ENCODE measurements at regions not wholly inside any gene's neighbourhood (a gene's known extent, or its start where the extent isn't known, plus 50 kb on each side); places are given as distances from the start of the nearest gene placed in this dataset.
"Not testable (repeated sequence)": the region's sequence is repeated elsewhere in the genome, so short reads cannot be mapped to it uniquely, and the experiment has no call there.

DNA sequence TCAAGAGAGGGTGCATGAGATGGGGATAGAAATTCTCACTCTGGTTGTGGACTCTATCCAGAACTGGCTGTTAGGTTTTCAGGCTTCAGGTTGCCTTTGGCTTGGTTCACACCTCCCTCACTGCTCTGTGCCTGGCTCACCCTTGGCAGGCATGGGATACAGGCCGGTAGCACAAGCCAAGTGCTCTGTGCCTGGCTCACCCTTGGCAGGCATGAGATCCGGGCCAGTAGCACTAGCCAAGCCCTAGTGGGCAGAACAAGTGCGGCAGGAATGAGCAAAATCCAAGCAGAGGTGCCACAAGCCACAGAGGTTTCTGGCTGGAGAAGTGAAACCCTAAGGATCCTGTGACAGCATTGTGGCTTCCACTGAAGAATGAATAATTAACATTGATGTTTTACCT is 1642.3 kb downstream of the C4orf33 start:
- peak in 20 of 58 donors; percentile 2 to 45 (median 16) for DNase-seq

DNA sequence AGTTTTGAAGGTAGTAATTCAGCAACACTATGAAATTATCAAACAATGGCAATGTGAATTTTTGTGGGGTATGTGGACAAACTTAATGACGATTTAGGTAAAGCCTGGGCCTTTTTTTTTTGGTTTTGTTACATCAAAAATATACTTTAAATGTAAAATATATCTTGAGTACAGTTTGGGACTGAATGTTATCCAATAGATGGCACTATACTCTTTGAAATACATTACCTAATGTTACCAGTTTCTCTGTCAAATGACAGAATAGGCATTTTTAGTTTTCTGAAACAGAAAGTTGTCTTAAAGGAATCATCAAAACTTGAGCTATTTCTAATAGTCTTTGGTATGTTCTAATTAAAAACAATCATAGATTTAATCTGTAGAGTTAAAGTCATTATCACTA is 1651.9 kb downstream of the C4orf33 start:
- DNase-seq = no peak

DNA sequence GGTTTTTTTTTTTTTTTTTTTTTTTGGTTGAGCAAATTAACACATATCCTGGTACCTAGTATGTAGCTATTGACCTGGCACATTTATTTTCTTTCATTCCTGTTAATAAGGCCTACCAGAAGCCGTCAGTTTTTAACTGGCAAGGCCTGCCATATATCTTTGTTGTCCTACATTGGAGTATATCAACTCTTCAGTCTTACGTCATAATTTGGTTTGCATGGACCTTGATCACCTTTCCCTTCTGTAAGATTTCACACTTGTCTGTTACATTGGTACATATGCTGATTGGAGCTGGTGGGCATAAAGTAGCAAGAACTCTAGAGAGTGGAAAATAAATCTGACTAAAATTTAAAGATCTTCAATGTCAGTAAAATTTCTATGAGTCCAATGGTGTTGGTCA is 1658.0 kb downstream of the C4orf33 start:
- DNase-seq = no peak

DNA sequence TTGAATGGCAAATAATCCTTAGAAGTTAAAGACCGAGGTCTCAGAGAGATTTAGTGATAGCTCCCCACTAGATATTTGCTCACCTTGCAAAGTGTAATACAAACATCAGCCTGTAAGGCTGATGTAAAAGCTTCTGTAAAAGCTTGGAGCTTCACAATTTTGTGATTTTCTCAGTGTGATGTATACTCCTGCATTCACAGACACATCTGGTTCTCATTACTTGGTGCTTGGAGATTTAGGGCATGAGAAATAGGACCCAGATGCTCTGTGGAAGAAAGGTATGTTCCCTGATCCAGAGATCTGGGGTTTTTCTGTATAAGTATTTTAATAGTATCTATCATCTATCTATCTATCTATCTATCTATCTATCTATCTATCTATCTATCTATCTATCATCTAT is 1664.3 kb downstream of the C4orf33 start:
- no peak for DNase-seq

DNA sequence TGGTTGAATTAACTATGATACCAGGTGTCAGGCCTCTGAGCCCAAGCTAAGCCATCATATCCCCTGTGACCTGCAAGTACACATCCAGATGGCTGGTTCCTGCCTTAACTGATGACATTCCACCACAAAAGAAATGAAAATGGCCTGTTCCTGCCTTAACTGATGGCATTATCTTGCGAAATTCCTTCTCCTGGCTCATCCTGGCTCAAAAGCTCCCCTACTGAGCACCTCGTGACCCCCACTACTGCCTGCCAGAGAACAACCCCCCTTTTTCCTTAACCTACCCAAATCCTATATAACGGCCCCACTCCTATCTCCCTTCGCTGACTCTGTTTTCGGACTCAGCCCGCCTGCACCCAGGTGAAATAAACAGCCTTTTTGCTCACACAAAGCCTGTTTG is 1671.4 kb downstream of the C4orf33 start:
- not testable (repeated sequence) for DNase-seq

DNA sequence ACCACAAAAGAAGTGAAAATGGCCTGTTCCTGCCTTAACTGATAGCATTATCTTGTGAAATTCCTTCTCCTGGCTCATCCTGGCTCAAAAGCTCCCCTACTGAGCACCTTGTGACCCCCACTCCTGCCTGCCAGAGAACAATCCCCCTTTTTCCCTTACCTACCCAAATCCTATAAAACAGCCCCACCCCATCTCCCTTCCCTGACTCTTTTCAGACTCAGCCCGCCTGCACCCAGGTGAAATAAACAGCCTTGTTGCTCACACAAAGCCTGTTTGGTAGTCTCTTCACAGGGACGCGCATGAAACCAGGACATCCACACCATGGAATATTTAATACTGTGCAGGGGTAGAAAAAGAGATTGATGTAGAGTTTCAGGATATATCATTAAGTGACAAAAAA is 1677.0 kb downstream of the C4orf33 start:
- not testable (repeated sequence) for DNase-seq

DNA sequence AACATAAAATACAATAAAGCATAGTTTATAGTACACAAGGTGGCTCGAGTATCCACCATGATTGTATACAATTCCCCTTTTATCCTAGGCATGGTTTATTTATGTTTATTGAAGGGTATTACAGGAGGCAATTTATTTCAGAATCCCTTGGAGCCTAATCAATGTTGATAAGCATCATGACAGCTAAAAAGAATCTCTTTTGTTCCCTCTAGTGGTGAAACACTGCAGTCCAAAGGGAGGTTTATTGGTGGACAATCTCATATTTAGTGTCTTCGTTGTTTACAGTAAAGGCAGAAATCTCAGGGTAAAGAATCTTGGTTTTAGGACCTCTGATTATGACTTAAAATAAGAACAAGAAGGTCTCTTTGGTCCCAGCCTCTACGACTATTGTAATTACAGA is 1712.5 kb downstream of the C4orf33 start:
- no peak for DNase-seq

DNA sequence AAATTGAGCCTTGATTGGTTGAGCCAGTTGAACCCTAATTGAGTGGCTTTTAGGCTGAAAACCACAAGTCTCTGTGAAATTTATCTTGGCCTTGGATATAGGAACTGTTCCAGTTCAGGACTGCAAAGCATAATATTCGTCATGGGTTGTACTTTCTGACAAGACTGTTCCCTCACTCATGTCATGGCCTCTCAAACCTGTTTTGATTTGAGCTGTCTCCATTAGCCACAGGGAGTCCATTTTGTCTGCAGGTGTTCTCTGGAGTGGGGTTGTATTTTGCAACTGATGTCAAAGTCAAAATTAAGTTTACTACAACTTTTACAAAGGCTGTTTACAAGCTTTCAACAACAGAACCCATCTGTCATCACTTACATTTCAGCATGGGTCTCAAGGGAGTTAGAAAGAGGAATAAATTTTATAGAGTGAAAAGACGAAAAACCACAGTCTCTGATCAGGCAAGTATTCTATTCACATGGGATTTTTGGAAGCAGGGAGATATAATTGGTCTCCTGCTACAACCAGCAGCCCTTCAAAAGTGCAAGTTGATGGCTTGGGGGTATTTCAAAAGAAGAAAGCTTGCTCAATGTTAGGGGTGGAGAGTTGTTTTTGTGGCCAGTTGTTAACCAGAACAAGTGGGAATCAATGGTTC is 1716.3 kb downstream of the C4orf33 start:
- DNase-seq = no peak

DNA sequence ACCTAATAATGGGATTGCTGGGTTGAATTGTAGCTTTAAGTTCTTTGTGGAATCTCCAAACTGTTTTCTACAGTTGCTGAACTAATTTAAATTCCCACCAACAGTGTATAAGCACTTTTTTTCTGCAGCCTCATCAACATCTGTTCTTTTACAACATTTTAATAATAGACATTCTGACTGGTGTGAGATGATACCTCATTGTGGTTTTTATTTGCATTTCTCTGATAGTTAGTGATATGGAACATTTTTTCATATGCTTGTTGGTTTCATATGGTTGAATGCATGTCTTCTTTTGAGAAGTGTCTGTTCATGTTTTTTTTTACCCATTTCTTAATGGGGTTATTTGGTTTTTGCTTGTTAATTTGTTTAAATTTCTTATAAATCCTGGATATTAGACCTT is 1718.9 kb downstream of the C4orf33 start:
- DNase-seq = no peak

DNA sequence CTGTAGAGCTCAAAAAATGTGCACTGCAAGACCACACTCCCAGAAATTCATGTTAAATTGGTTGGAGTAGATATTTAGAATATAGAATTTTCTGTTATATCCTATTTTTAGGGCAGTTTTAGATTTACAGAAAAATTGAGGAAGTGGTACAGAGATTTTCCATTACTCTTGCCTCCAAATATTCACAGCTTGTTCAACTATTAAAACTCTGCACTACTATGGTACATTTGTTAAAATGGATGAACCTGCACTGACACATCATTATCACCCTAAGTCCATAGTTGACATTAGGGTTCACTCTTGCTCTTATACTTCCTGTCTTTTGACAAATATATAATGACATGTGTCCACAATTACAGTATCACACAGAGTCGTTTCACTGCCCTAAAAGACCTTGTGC is 1724.5 kb downstream of the C4orf33 start:
- no peak for DNase-seq

DNA sequence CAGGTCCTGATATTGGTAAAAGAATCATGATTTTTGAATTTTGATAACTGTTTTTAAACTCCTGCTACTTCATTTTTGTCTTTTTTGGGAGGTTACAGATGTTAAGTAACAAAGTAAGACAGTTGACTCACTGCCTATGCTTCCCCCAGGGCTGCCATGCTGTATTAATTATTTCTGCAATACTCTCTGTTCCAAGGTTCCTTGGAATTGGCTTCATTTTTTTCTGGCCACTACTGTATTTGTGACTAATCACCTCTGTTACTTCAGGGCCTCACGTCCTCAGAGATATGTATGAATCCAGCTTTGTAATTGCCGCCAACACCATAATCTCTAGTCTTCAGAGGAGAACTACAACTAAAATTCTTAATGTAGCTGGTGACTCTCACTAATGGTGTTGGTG is 1729.3 kb downstream of the C4orf33 start:
- no peak for DNase-seq

DNA sequence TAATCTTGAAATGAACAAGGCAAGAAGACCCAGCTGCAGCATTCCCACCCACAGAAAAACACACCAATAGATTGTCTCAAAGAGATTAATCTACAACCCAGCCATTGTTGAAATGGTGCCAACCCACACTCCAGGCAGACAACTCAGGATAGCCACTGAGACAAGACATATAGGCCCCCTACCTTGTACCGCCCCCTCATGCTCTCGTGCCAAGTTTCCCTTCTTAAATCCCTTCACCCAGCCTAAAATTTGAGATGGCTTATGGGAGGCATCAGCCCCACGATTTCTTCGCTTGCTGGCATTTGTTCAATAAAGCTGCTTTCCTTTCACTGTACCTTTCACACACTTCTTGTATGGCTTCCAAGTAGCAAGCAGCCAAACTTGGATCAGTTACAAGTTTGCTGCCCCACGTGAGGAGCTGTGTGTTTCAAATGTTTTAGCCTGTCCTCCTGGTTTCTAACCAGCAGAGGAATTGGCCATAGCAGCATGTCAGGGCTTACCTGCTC is 1754.1 kb downstream of the C4orf33 start:
- no peak for DNase-seq

DNA sequence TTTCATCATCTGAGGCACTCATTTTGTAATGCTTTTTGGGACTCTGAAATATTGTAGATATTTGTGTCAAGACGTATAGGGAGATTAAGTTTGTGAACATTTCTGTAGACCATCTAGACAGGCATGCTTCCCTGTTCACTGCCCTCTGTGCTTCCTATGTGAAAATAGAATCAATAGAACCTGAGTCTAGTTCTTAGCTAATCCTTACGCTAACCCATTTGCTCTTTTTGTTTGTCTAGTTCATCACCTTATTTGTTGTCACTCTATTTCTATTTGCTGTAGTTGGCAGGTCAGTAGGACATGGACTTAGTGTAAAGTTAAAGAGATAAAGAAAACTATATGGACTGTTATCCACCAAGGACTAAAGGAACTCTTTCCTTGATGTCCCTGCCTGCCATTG is 1755.2 kb downstream of the C4orf33 start:
- no peak for DNase-seq

DNA sequence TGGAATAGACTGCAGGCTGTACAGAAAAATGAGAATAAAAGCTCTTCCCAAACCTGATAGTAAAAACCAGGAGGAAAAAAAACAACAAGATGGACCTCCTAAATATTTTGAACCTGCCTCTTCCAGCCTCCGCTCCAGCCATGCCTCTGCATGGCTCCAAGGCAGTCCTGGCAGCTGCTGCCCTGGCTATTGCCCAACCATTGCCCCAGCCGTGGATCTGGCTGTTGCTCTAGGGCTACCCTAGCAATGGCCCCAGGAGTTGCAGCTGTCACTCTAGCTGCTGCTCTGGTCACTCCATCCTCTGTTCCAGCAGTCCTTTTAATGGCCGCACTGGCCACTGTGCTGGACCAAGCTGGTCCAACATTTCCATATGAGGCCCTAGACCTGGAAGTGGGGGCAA is 1756.0 kb downstream of the C4orf33 start:
- no peak for DNase-seq

DNA sequence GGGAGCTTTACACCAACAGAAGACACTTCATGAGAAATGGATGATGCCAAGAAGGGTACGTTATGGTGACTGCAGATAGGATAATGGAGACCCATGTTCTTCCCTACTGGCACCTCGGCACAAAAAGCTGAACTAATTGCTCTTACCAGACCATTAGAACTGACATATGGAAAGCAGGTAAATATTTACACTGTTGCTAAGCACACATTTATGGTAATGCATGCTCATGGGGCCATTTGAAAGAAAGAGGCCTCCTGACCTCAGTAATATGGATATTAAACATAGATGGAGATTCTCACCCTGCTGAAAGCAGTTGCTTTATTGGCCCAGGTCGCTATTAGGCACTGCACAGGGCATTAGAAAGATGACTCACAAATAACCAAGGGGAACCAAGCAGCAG is 1759.6 kb downstream of the C4orf33 start:
- no peak for DNase-seq

DNA sequence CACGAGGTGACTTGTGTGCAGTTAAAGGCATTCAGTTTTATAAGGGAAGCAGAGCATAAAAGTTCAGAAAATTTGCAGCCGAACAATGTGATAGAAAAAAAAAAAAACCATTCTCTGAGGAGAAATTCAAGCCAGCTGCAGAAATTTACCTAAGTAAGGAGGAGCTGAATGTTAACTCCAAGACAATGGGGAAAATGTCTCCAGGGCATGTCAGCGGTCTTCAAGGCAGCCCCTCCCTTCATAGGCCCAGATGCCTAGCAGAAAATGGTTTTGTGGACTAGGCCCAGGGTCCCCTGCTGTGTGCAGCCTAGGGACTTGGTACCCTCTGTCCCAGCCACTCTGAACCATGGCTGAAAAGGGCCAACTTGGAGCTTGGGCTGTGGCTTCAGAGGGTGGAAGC is 1764.0 kb downstream of the C4orf33 start:
- no peak for DNase-seq

DNA sequence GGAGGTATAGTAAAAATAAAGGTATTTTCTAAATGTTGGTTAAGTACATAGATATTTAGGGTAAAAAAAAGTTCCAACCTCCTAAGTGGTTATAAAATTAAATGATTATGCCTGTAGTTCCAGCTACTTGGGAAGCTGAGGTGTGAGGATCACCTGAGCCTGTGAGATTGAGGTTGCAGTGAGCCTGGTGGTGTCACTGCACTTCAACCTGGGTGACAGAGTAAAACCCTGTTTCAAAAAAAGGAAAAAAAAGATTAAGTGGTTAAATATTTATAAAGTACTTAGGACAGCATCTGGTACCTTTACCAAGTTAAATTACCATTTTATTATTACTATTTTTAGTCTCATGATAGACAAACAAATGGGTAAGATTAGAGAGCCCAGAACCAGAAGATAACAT is 1801.0 kb downstream of the C4orf33 start:
- no peak for DNase-seq

DNA sequence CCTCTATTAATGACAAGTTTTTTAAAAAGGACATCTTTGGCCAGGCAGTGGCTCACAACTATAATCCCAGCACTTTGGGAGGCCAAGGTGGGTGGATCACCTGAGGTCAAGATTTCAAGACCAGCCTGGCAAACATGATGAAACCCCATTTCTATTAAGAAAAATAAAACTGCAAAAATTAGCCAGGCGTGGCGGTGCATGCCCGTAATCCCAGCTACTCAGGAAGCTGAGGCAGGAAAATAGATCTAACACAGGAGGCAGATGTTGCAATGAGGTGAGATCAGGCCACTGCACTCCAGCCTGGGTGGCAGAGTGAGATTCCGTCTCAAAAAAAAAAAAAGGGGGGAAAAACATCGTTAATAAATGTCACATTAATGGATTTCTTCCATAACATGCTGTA is 1805.4 kb downstream of the C4orf33 start:
- DNase-seq = no peak

DNA sequence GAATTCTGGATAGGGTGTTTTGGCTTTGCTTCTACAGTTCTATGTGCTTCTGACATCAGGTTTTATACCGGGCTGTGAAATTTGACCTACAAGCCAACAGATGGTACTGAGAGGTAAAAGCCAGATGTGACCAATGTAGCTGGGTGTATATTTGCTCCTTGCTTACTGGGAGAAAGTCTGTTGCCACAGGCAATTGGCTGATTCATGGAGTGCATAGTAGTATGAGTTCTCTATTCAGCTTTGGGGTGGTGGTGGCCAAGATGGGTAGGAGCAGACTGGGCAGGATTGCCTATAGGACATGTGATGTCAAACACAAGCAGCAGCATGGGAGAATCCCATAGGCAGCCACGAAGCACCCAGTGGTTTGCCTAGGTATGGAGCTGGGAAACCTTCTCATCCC is 1827.0 kb downstream of the C4orf33 start:
- no peak for DNase-seq

DNA sequence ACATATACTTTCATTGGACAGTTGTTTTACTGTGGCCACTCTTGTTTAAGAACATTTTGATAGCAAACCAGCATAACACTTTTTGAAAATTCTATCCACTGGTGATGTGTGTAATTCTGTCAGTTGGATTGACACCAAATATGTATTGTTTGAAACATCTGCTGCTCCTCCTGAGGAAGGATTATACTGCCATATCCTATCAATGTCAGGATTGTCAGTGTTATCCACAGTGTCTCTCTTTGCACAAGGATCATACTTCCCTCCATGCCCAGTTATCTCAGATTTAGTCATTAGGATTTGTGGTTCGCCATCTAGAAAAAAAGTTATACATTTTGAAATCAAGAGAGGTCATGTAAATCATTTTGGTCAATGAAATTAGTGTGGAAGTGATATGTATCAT is 1859.6 kb downstream of the C4orf33 start:
- DNase-seq = no peak

DNA sequence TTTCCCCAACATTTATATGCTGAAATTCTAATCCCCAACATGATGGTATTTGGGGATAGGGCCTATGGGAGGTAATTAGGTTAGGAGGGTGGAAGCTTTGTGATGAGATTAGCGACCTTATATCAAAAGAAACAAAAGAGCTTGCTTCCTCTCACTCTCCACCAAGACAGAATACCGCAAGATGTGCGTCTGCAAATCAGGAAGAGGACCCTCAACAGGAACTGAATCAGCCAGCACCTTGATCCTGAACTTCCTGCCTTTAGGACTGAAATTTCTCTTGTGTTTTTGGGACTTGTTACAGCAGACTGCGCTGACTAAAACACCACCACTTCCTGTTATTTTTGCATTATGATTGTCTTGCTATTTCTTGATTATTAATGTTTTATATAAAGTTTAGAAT is 1889.4 kb downstream of the C4orf33 start:
- no peak for DNase-seq

DNA sequence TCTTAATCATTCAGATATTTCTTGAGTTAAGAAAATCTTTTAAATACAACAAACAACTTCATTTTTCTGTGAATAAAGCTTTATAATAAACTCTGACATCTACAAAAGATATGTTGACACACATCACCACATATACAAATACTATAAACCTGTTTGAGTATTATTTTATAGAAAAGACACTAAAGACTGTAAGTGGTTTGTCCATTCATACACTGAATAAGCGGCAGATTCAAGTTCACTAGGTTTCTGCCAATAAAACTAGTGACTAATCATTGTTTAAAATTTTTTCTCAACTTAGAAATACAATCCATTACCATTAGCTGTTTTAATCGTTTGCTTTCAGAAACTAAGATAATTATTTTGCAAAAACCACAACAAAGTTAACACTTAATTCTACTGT is 1900.0 kb downstream of the C4orf33 start:
- DNase-seq = no peak

DNA sequence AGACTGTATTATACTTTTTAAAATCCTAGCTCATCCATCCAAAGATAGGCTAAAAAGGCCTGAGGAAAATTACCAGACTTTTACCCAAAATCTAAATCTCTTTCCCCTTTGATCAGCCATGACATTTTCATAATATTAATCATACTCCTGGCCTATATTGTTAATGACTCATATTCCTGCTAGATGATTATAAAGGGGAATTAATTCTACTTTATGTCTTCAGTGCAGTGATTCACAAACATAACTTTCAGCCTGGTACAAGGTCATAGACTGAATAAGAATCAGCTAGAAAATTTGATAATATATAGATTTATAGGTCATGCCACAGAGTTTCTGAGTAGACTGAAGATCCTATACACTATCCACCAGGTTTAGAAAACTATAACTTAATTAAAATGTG is 1905.4 kb downstream of the C4orf33 start:
- no peak for DNase-seq

DNA sequence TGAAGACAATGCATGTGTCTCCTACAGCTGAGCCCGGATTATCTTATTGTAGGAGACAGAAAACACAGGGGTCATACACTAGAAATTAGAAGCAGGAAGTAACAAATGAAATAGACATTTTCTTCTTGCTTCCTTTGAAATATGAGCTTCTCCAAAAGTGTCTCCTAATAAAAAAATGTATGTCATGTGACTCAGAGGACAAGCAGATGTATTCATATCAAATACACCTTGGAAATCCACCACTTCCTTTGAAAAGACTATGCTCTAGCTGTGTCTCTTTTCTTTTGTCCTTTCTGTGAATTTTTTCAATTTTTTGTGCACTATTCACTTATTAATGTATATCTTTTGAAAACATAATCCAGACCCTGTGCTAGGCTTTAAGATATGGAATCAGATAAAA is 1906.2 kb downstream of the C4orf33 start:
- DNase-seq = no peak
